ENCODE measurements at regions not wholly inside any gene's neighbourhood (a gene's known extent, or its start where the extent isn't known, plus 50 kb on each side); places are given as distances from the start of the nearest gene placed in this dataset.
A peak's percentile ranks its signal among the peaks of the same experiment; 100 is the strongest.

- H3K36me3 ChIP-seq: no peaks in the 10 kb centered on the region
- intact Hi-C loops (cut with DNase I): no loop called here
- no peaks in the 10 kb centered on the region for H3K9me3 ChIP-seq
- no peak overlapping the region for H3K27ac ChIP-seq
- no peak overlapping the region for H3K4me3 ChIP-seq
- peaks cover 20% of the 10 kb centered on the region for H3K4me1 ChIP-seq
- TF ChIP-seq CTCF (IDR thresholded peaks at IDR 0.05) (no peak), POLR2AphosphoS5 (IDR thresholded peaks at IDR 0.05; ENCODE audit: insufficient read depth in 1 of 2, low read depth in 1 of 2) (no peak), POLR2A (IDR thresholded peaks at IDR 0.05) (no peak)
- DNase-seq (ENCODE audit: extremely low spot score in 2 of 2): no peak
- H3K27me3 ChIP-seq: no peaks in the 10 kb centered on the region
These were observed 67.5 kb upstream of the AKAP13 start for GRCh38 chr15:85312929-85313331.

- H3K27ac ChIP-seq: no peak overlapping the region
- no peaks in the 10 kb centered on the region for H3K36me3 ChIP-seq
- H3K27me3 ChIP-seq: no peaks in the 10 kb centered on the region
- intact Hi-C loops (cut with DNase I): no loop called here
- no peak for DNase-seq (ENCODE audit: extremely low spot score in 2 of 2)
- no peaks in the 10 kb centered on the region for H3K9me3 ChIP-seq
- TF ChIP-seq POLR2A (IDR thresholded peaks at IDR 0.05) (no peak), POLR2AphosphoS5 (IDR thresholded peaks at IDR 0.05; ENCODE audit: insufficient read depth in 1 of 2, low read depth in 1 of 2) (no peak), CTCF (IDR thresholded peaks at IDR 0.05) (no peak)
- peaks cover 24% of the 10 kb centered on the region for H3K4me1 ChIP-seq
- H3K4me3 ChIP-seq: no peak overlapping the region
These were observed 67.1 kb upstream of the AKAP13 start for GRCh38 chr15:85313339-85313738.

- no peak overlapping the region for H3K4me3 ChIP-seq
- TF ChIP-seq POLR2A (IDR thresholded peaks at IDR 0.05): no peak
- no peak for TF ChIP-seq POLR2AphosphoS5 (IDR thresholded peaks at IDR 0.05; ENCODE audit: insufficient read depth in 1 of 2, low read depth in 1 of 2)
- TF ChIP-seq CTCF (IDR thresholded peaks at IDR 0.05): no peak
- intact Hi-C loops (cut with DNase I): no loop called here
- no peak overlapping the region for H3K27ac ChIP-seq
- H3K9me3 ChIP-seq: no peaks in the 10 kb centered on the region
- H3K36me3 ChIP-seq: no peaks in the 10 kb centered on the region
- no peak for DNase-seq (ENCODE audit: extremely low spot score in 2 of 2)
- H3K27me3 ChIP-seq: no peaks in the 10 kb centered on the region
- peaks cover 30% of the 10 kb centered on the region for H3K4me1 ChIP-seq
These were observed 66.3 kb upstream of the AKAP13 start for GRCh38 chr15:85314146-85314545.

- TF ChIP-seq POLR2AphosphoS5 (IDR thresholded peaks at IDR 0.05; ENCODE audit: insufficient read depth in 1 of 2, low read depth in 1 of 2): no peak
- no peak for DNase-seq (ENCODE audit: extremely low spot score in 2 of 2)
- Histone ChIP-seq H3K36me3 (no peaks in the 10 kb centered on the region), H3K27ac (peak overlapping the region; percentile 34), H3K27me3 (no peaks in the 10 kb centered on the region), H3K4me3 (no peak overlapping the region), H3K4me1 (peaks cover 30% of the 10 kb centered on the region), H3K9me3 (no peaks in the 10 kb centered on the region)
- intact Hi-C loops (cut with DNase I): no loop called here
These were observed 65.8 kb upstream of the AKAP13 start for GRCh38 chr15:85314633-85315032.

- H3K36me3 ChIP-seq: no peaks in the 10 kb centered on the region
- peaks cover 30% of the 10 kb centered on the region for H3K4me1 ChIP-seq
- no peak for DNase-seq (ENCODE audit: extremely low spot score in 2 of 2)
- TF ChIP-seq POLR2A (IDR thresholded peaks at IDR 0.05) (no peak), POLR2AphosphoS5 (IDR thresholded peaks at IDR 0.05; ENCODE audit: insufficient read depth in 1 of 2, low read depth in 1 of 2) (peak in 1 of 2 donors; percentile 51)
- H3K27ac ChIP-seq: peak overlapping the region; percentile 34
- H3K4me3 ChIP-seq: no peak overlapping the region
- no peaks in the 10 kb centered on the region for H3K9me3 ChIP-seq
- intact Hi-C loops (cut with DNase I): no loop called here
- H3K27me3 ChIP-seq: no peaks in the 10 kb centered on the region
These were observed 64.0 kb upstream of the AKAP13 start for GRCh38 chr15:85316244-85316934.

GRCh38 chr15:85318048-85318731 lies 62.2 kb upstream of the AKAP13 start:
- intact Hi-C loops (cut with DNase I): no loop called here
- H3K9me3 ChIP-seq: no peaks in the 10 kb centered on the region
- no peak for DNase-seq (ENCODE audit: extremely low spot score in 2 of 2)
- H3K27me3 ChIP-seq: no peaks in the 10 kb centered on the region
- no peak overlapping the region for H3K4me3 ChIP-seq
- no peak for TF ChIP-seq CTCF (IDR thresholded peaks at IDR 0.05)
- TF ChIP-seq POLR2A (IDR thresholded peaks at IDR 0.05): no peak
- no peak for TF ChIP-seq POLR2AphosphoS5 (IDR thresholded peaks at IDR 0.05; ENCODE audit: insufficient read depth in 1 of 2, low read depth in 1 of 2)
- peaks cover 30% of the 10 kb centered on the region for H3K4me1 ChIP-seq
- no peaks in the 10 kb centered on the region for H3K36me3 ChIP-seq
- no peak overlapping the region for H3K27ac ChIP-seq
